HUES48 (cell line): ENCODE measurements at regions not wholly inside any gene's neighbourhood (a gene's known extent, or its start where the extent isn't known, plus 50 kb on each side); places are given as distances from the start of the nearest gene placed in this dataset.
"Not testable (repeated sequence)": the region's sequence is repeated elsewhere in the genome, so short reads cannot be mapped to it uniquely, and the experiment has no call there.

Experiments
- H3K27ac ChIP-seq: one replicate; pipeline ENCODE4 v1.7.0; 2013; ENCODE audit warnings: low read depth, low read length, inconsistent platforms
- H3K27me3 ChIP-seq: 2 replicates; pipeline ENCODE4 v1.6.1; 2013; ENCODE audit warnings: mild to moderate bottlenecking, low read length; ENCODE audit not compliant: control insufficient read depth, insufficient read depth
- H3K36me3 ChIP-seq: 2 replicates; pipeline ENCODE4 v1.6.1; 2013; ENCODE audit warnings: low read length; ENCODE audit not compliant: control insufficient read depth, insufficient read depth
- H3K4me1 ChIP-seq: 2 replicates; pipeline ENCODE4 v1.6.1; 2013; ENCODE audit warnings: mild to moderate bottlenecking, low read length; ENCODE audit not compliant: control insufficient read depth, insufficient read depth
- H3K4me3 ChIP-seq: 2 replicates; pipeline ENCODE4 v1.5.1; 2013; ENCODE audit warnings: mild to moderate bottlenecking, low read depth, low read length
- H3K9ac ChIP-seq: 2 replicates; pipeline ENCODE4 v1.6.1; 2013; ENCODE audit warnings: mild to moderate bottlenecking, low read depth, low read length, moderate library complexity
- H3K9me3 ChIP-seq: 2 replicates; pipeline ENCODE4 v1.6.1; 2013; ENCODE audit warnings: low read length; ENCODE audit not compliant: control insufficient read depth, insufficient read depth

DNA sequence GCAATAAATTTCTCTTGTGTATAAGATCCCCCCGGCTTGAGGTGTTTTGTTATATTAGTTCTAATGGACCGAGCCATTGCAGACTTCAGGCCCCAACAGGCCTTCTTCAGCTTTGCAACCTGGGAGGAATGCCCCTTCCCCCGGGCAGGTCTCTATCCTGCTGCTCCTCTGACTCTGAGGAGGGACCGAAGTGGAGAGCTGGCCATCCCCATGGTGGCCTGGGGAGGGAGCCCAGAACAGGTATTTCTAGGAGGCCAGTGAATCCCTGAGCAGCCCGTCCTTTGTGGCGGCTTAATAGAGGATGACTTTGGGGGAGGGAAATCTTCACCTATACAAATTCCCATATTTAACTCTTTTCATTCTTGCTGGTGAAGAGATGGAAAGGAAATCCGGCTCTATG is 715.8 kb upstream of the SOX11 start:
- H3K27ac ChIP-seq, result no peak overlapping the region
- H3K27me3 ChIP-seq, result no peaks in the 10 kb centered on the region
- no peaks in the 10 kb centered on the region for H3K9me3 ChIP-seq
- H3K36me3 ChIP-seq, result no peaks in the 10 kb centered on the region
- H3K9ac ChIP-seq, result no peak overlapping the region
- no peaks in the 10 kb centered on the region for H3K4me1 ChIP-seq
- no peak overlapping the region for H3K4me3 ChIP-seq

DNA sequence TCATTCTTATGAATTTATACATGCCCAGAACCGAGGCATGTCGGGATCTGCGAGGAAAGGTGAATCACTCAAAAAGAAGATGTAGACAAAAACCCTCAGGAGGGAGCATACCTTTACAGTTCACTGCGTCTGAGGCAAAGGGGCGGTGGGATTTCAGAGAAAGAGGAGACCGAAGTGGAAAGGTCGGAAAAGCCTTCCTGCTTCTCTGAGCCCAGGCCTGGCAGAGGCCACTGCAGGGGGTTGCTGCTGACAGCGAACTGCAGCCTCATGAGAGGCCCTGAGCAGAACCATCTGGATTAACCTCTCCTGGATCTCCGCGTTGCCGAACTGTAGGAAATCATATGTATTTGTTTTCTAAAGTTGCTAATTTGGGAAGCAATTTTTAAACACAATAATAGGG is 713.1 kb upstream of the SOX11 start:
- H3K9ac ChIP-seq, result no peak overlapping the region
- H3K27me3 ChIP-seq, result no peaks in the 10 kb centered on the region
- H3K27ac ChIP-seq, result no peak overlapping the region
- no peaks in the 10 kb centered on the region for H3K4me1 ChIP-seq
- no peaks in the 10 kb centered on the region for H3K9me3 ChIP-seq
- H3K4me3 ChIP-seq, result no peak overlapping the region
- no peaks in the 10 kb centered on the region for H3K36me3 ChIP-seq

DNA sequence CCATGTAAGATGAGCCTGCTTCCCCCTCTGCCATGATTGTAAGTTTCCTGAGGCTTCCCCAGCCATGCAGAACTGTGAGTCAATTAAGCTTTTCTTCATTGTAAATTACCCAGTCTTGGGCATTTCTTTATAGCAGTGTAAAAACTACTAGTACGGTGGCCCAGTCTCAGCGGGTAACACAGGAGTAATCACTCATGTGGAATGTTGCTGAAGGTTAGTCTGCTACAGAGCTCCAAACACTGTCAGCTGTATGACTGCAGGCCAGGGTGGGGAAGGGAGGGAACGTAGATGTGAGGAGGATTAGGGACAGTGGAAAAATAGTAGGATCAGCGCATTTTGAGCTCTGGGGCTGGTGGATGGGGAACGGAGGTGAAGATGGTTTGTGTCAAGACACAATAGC is 711.2 kb upstream of the SOX11 start:
- Histone ChIP-seq H3K36me3 (no peaks in the 10 kb centered on the region), H3K9me3 (no peaks in the 10 kb centered on the region), H3K4me3 (no peak overlapping the region), H3K4me1 (no peaks in the 10 kb centered on the region), H3K27me3 (no peaks in the 10 kb centered on the region), H3K27ac (no peak overlapping the region), H3K9ac (no peak overlapping the region)

DNA sequence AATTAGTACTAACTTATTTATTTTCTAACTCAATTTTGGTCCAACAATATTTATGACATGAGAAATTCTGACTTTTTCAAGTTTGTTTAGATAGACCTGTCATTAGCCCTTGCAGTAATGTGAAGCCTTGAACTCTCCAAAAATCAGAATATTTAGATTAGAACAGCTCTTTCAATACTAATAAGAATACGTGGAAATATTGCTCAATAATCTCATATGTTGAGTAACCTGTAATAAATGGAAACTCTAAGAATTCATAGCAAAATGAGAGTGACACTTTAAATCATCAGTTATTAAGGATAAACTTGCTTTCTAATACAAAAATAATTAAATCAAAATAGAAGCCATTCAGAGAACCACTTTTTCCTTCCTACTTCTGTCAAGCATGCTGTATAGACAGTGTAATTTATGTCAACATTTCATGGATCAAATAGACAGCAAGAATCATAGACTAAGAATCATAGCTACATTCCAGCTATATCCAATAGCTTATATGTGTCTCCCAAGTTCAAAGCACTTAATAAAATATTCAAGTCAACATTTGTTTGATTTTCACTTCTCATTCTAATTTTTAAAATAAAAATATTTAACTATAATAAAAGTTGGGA is 710.3 kb upstream of the SOX11 start:
- Histone ChIP-seq H3K4me1 (no peaks in the 10 kb centered on the region), H3K36me3 (no peaks in the 10 kb centered on the region), H3K27ac (no peak overlapping the region), H3K4me3 (no peak overlapping the region), H3K27me3 (no peaks in the 10 kb centered on the region), H3K9me3 (no peaks in the 10 kb centered on the region), H3K9ac (no peak overlapping the region)

DNA sequence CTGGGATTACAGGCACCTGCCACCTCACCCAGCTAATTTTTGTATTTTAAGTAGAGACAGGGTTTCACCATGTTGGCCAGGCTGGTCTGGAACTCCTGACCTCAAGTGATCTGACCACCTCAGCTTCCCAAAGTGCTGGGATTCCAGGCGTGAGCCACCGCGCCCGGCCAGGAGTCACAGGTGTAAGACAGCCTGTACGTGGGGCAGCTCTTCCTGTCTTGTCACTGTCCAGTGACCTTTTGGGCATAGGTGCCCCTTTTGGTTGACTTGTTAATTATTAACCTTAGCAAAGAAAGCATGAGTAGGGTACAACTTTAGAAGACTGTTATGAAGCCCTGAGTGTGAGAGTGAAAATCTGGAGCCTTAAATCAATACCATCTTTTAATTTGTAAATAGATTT is 703.7 kb upstream of the SOX11 start:
- not testable (repeated sequence) for H3K36me3 ChIP-seq, H3K4me1 ChIP-seq, H3K9ac ChIP-seq, H3K9me3 ChIP-seq, H3K4me3 ChIP-seq, H3K27me3 ChIP-seq, H3K27ac ChIP-seq

DNA sequence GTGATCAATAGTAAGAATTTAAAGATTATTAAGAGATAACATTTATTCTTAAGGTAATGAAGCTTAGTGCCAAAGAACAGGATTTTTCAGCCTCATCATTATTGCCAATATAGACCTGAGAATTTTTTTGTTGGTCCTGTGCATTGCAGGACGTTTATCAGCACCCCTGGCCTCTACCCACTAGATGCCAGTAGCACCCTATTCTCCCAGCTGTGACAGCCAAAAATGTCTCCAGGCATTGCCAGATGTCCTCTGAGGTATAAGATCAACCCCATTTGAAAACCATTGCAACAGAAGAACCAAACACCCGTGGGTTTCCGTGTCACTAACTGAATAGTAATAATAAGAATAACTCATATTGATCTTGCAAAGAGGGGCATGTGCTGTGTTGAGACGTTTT is 700.0 kb upstream of the SOX11 start:
- H3K4me1 ChIP-seq, result 0 out of 2 replicates have a peak, but pooled peaks cover 9% of the 10 kb centered on the region
- H3K9me3 ChIP-seq, result no peaks in the 10 kb centered on the region
- no peak overlapping the region for H3K9ac ChIP-seq
- H3K27ac ChIP-seq, result no peak overlapping the region
- H3K4me3 ChIP-seq, result no peak overlapping the region
- no peaks in the 10 kb centered on the region for H3K27me3 ChIP-seq
- no peaks in the 10 kb centered on the region for H3K36me3 ChIP-seq

DNA sequence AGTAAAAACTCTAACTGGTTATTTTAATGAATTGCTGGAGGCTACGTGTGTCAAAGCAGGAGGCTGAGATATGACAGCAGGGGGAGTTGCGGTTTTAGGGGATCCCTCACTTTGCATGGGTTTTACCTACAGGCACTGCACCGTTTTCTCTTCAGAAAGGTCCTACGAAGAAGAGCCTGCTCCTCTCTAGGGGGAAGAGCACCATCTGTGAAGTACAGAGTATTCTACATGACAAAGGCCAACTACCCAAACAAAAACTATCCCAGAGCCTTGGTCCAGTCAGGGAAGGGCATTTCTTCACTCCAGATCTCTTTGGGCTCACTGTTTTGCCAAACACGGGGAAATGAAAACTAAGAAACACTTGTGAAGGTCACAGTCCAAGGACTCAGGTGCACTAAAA is 696.7 kb upstream of the SOX11 start:
- Histone ChIP-seq H3K9ac (no peak overlapping the region), H3K9me3 (no peaks in the 10 kb centered on the region), H3K27ac (peak overlapping the region; percentile 77), H3K4me1 (0 out of 2 replicates have a peak, but pooled peaks cover 9% of the 10 kb centered on the region), H3K36me3 (no peaks in the 10 kb centered on the region), H3K4me3 (no peak overlapping the region), H3K27me3 (no peaks in the 10 kb centered on the region)

DNA sequence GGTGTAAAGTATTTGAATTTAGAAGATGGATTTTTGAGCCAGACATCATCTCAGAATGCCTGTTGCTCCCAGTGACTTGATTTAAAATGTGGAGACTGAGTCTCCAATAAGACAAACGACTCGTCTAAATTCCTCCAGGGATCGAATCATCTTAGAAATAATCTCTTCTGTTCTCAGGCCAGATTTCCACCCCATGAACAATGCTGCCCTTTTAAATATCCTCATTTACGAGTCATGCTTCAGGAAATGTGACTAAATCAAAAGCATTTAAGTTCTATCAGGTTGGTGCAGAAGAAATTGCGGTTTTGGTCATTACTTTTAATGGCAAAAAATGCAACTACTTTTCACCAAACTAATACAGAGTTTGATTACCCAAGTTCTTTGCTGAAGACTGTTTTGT is 684.6 kb upstream of the SOX11 start:
- Histone ChIP-seq H3K4me1 (peaks cover 15% of the 10 kb centered on the region; the same call in 1 of the 2 replicates), H3K9me3 (no peaks in the 10 kb centered on the region; the same call in 1 of the 2 replicates), H3K27me3 (no peaks in the 10 kb centered on the region), H3K27ac (no peak overlapping the region), H3K9ac (no peak overlapping the region), H3K36me3 (no peaks in the 10 kb centered on the region), H3K4me3 (no peak overlapping the region)

DNA sequence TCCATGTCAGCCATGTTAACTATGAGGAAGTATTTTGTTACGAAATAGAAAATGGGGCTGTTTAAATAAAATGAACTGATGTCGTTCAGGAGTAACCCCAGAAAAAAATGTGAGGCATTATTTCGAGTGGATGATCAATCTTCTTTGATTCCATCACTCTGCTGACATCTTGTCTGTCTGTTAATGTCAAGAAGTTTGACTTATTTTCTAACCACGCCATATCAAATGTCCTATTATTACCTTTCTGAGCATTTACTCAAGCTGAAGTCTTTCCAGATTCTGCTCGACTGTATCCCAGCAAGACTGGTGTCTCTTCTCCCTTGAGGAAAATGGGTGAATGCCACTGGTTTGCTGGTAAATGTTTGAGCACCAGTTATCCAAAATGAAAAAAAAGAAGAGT is 672.9 kb upstream of the SOX11 start:
- Histone ChIP-seq H3K9me3 (peaks cover 18% of the 10 kb centered on the region), H3K4me1 (no peaks in the 10 kb centered on the region), H3K27me3 (no peaks in the 10 kb centered on the region), H3K4me3 (no peak overlapping the region), H3K36me3 (no peaks in the 10 kb centered on the region), H3K27ac (no peak overlapping the region), H3K9ac (no peak overlapping the region)

DNA sequence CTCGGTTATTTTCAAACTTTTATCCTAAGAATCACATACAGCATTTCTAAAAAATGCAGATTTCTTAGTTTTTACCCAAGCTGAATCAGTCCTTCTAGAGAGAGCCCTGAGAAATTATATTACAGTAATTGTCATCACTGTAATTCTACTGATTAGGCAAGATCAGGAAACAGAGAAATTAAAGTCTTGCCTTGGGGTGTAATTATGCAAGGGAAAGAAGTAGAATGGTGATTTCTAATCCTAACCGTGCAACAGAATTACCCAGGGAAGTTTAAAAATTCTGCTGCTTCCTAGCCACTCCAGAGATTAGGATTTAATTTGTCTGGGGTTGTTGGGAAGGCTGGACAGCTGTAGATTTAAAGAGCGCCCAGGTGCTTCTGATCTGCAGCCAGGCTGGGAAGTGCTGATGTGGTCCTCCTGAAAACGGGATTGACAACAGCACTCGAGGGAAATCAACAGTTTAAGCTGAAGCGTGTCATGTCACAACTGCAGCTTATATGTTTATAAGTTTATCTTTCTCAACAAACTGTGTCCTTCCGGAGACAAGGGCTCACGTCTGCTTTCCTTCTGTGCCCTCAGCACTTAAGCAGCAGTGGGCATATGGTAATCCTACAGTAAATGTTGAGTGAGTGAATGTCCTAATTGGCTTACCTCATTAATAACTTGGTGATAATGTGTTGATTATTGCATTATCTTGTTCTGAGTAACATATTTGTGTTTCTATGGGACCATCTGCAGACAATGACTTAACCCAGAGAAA is 671.9 kb upstream of the SOX11 start:
- H3K9me3 ChIP-seq, result peaks cover 18% of the 10 kb centered on the region
- no peak overlapping the region for H3K9ac ChIP-seq
- H3K4me1 ChIP-seq, result no peaks in the 10 kb centered on the region
- H3K27me3 ChIP-seq, result no peaks in the 10 kb centered on the region
- no peak overlapping the region for H3K4me3 ChIP-seq
- no peak overlapping the region for H3K27ac ChIP-seq
- no peaks in the 10 kb centered on the region for H3K36me3 ChIP-seq

DNA sequence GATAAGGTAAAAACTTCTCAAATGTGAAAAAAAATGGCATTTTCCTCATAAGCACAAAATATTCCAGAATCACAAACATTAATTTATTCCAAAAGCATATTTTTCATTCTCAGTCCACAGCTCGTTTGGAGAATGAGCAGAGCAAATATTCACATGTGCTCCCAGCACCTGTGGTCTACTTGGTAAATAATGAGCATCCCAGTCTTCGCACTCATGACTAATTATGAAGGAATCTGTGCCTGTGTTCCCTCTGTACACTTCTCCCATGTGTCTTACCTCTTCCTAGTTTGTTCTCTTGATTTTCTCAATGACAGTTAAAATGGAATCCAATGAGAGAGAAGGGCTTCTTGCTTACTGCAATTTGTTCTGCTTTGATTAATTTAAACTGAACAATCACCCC is 671.0 kb upstream of the SOX11 start:
- Histone ChIP-seq H3K9me3 (peaks cover 18% of the 10 kb centered on the region), H3K9ac (no peak overlapping the region)

More for the DNA sequence above, 671.0 kb upstream of the SOX11 start:
- H3K27ac ChIP-seq, result no peak overlapping the region
- no peak overlapping the region for H3K4me3 ChIP-seq
- H3K27me3 ChIP-seq, result no peaks in the 10 kb centered on the region
- no peaks in the 10 kb centered on the region for H3K4me1 ChIP-seq
- no peaks in the 10 kb centered on the region for H3K36me3 ChIP-seq
